Lower lobe of right lung (tissue), 2 donors: ENCODE measurements at regions not wholly inside any gene's neighbourhood (a gene's known extent, or its start where the extent isn't known, plus 50 kb on each side); places are given as distances from the start of the nearest gene placed in this dataset.

Experiments used
- ATAC-seq, 2 donors: fragments of 200-7000 bp; cut with Tn5 transposase; one replicate each; pipeline ENCODE4 v1.9.1; 2020 to 2022; ENCODE audit warnings: mild to moderate bottlenecking in 2 of 2, moderate library complexity in 2 of 2
- DNase-seq: peaks from one replicate; pipeline ENCODE4 v3.0.0-alpha.2; 2020
- H3K27ac ChIP-seq: fragments of 200-600 bp; one replicate; pipeline ENCODE4 v1.8.0; 2022
- H3K27me3 ChIP-seq: fragments of 200-600 bp; one replicate; pipeline ENCODE4 v1.8.0; 2022; ENCODE audit warnings: low read depth
- H3K36me3 ChIP-seq: fragments of 200-600 bp; one replicate; pipeline ENCODE4 v1.8.0; 2022; ENCODE audit warnings: mild to moderate bottlenecking
- H3K4me1 ChIP-seq: fragments of 200-600 bp; one replicate; pipeline ENCODE4 v1.8.0; 2022
- H3K4me3 ChIP-seq: fragments of 200-600 bp; one replicate; pipeline ENCODE4 v1.8.0; 2022; ENCODE audit warnings: mild to moderate bottlenecking
- H3K9me3 ChIP-seq: fragments of 200-600 bp; one replicate; pipeline ENCODE4 v1.8.0; 2022
- CTCF ChIP-seq: fragments of 200-600 bp; IDR thresholded peaks from one replicate; pipeline ENCODE4 v1.8.0; 2022; ENCODE audit warnings: antibody characterized with exemption, mild to moderate bottlenecking
- intact Hi-C: fragments of 100-400 bp; cut with DNase I; formaldehyde crosslinking; loops from one replicate; pipeline ENCODE4 v1.11.0; 2022
- donor health status: DM: no; HTN: yes; CAD: no; lungs with severe emphysema.

- Histone ChIP-seq H3K9me3 (no peaks in the 10 kb centered on the region), H3K27me3 (no peaks in the 10 kb centered on the region), H3K4me1 (no peaks in the 10 kb centered on the region), H3K4me3 (no peak overlapping the region), H3K27ac (no peak overlapping the region), H3K36me3 (no peaks in the 10 kb centered on the region)
- TF ChIP-seq CTCF, result no peak
- DNase-seq (no peak), ATAC-seq (no peak)
- intact Hi-C loops, result no loop called here
Observed at GRCh38 chr12:28824193-28824846, 324.8 kb upstream of the FAR2 start.

- Histone ChIP-seq H3K9me3 (no peaks in the 10 kb centered on the region), H3K27me3 (no peaks in the 10 kb centered on the region), H3K4me3 (no peak overlapping the region), H3K27ac (no peak overlapping the region), H3K36me3 (no peaks in the 10 kb centered on the region), H3K4me1 (no peaks in the 10 kb centered on the region)
- no peak for DNase-seq
- intact Hi-C loops, result no loop called here
- no peak for ATAC-seq
- TF ChIP-seq CTCF, result no peak
Observed at GRCh38 chr12:28824849-28825248, 324.2 kb upstream of the FAR2 start.

GRCh38 chr12:28826766-28827165, 322.3 kb upstream of the FAR2 start:
- no peaks in the 10 kb centered on the region for H3K36me3 ChIP-seq
- no peak overlapping the region for H3K27ac ChIP-seq
- H3K4me3 ChIP-seq, result no peak overlapping the region
- no peaks in the 10 kb centered on the region for H3K4me1 ChIP-seq
- intact Hi-C loops, result no loop called here
- no peak for DNase-seq
- H3K9me3 ChIP-seq, result no peaks in the 10 kb centered on the region
- H3K27me3 ChIP-seq, result no peaks in the 10 kb centered on the region
- TF ChIP-seq CTCF, result no peak
- no peak for ATAC-seq

GRCh38 chr12:28827861-28828260, 321.2 kb upstream of the FAR2 start:
- Histone ChIP-seq H3K27me3 (no peaks in the 10 kb centered on the region), H3K4me1 (no peaks in the 10 kb centered on the region), H3K4me3 (no peak overlapping the region), H3K27ac (no peak overlapping the region), H3K9me3 (no peaks in the 10 kb centered on the region), H3K36me3 (no peaks in the 10 kb centered on the region)
- TF ChIP-seq CTCF, result no peak
- ATAC-seq, result no peak
- intact Hi-C loops, result no loop called here
- DNase-seq, result no peak

GRCh38 chr12:28828318-28828717, 320.8 kb upstream of the FAR2 start:
- no peak for DNase-seq
- Histone ChIP-seq H3K9me3 (no peaks in the 10 kb centered on the region), H3K27me3 (no peaks in the 10 kb centered on the region), H3K4me1 (no peaks in the 10 kb centered on the region), H3K4me3 (no peak overlapping the region), H3K27ac (no peak overlapping the region), H3K36me3 (no peaks in the 10 kb centered on the region)
- no peak for ATAC-seq
- TF ChIP-seq CTCF, result no peak
- intact Hi-C loops, result no loop called here

GRCh38 chr12:28830491-28830890, 318.6 kb upstream of the FAR2 start:
- H3K4me1 ChIP-seq, result no peaks in the 10 kb centered on the region
- H3K27ac ChIP-seq, result no peak overlapping the region
- intact Hi-C loops, result no loop called here
- no peak for DNase-seq
- no peak overlapping the region for H3K4me3 ChIP-seq
- H3K36me3 ChIP-seq, result no peaks in the 10 kb centered on the region
- no peaks in the 10 kb centered on the region for H3K27me3 ChIP-seq
- no peak for ATAC-seq
- TF ChIP-seq CTCF, result no peak
- H3K9me3 ChIP-seq, result no peaks in the 10 kb centered on the region
